ACHN (cell line): ENCODE measurements at regions not wholly inside any gene's neighbourhood (a gene's known extent, or its start where the extent isn't known, plus 50 kb on each side); places are given as distances from the start of the nearest gene placed in this dataset.

Experiments
- DNase-seq: peaks from one replicate; pipeline ENCODE4 v3.0.0-alpha.2; 2015
- in situ Hi-C: cut with HindIII; loops from 2 replicates; pipeline ENCODE4 v1.10.0; 2017; ENCODE audit warnings: low sequenced_read_pairs, low pct_ligation_motif_present, low pct_unique_long_range_greater_than_20kb

DNA sequence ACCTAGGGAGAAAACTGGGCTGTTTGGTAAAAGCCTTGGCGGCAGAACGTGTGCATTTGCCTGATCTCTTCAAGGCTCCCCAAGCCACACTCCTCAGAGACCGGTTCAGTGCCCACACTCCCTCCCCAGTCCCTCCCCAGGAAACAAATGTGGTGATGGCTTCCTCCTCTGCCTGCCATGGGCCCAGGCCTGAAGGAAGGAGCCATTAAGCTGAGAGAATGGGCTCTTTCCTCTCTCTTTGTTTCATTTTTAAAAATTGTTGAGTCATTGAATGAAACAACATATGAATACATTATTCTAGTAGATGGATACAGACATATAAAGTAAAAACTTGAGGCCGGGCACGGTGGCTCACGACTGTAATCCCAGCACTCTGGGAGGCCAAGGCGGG, 50.6 kb upstream of the YWHAQ start:
- no peak for DNase-seq
- in situ Hi-C loops: no loop called here

DNA sequence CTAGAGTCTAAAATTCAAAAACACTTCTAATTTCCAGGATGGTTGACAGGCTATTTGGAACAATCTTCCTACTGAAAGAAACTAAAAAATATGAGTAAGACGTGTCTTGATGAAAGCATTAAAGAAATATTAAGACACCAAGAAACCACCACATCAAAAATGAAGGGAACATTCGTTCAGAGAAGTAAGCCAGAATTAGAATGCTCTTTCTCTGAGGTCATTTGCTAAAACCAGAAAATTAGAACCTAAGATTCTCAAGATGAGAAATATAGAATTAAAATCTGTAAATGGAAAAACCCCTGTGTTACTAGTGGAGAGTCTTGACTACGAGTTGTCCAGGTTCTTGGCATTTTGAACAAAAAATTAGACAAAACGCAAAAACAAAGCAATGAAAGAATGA, 54.8 kb upstream of the YWHAQ start:
- in situ Hi-C loops: no loop called here
- no peak for DNase-seq

DNA sequence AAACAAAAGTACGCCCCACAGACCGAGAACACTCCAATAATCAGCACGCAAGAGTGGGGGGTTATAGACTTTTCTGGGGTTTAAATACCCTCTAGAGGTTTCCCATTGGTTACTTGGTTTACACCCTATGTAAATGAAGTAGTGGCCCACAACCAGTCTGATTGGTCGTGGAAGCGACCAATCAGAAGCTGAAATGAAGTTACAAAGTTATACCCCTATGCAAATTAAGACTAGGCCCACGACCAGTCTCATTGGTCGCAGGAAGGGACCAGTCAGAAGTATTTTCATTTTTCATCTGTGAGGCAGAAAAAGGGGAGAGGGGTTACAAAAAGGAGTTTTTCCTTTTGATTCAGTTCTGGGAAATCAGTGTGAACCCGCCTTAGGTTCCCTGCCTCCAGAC, 55.3 kb upstream of the YWHAQ start:
- in situ Hi-C loops: no loop called here
- no peak for DNase-seq

DNA sequence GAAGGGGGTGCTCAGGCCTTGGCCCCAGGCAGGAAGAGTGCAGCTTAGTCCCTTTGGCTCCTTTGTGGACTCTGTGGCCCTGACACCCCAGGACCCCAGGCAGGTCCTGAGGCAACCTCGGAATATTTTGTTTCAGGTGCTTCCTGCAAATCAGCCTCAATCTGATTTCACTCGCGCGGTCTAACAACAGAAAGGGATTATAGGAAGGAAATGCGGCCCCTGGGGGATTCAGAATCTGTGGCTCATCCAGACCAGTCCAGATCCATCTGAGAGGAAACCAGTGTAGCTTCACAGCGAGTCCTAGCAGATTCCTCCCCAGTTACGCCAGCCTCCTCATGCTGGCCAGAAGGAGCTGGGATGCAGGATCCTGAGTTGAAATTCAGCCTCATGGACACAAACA, 59.5 kb upstream of the YWHAQ start:
- DNase-seq: no peak
- in situ Hi-C loops: no loop called here

DNA sequence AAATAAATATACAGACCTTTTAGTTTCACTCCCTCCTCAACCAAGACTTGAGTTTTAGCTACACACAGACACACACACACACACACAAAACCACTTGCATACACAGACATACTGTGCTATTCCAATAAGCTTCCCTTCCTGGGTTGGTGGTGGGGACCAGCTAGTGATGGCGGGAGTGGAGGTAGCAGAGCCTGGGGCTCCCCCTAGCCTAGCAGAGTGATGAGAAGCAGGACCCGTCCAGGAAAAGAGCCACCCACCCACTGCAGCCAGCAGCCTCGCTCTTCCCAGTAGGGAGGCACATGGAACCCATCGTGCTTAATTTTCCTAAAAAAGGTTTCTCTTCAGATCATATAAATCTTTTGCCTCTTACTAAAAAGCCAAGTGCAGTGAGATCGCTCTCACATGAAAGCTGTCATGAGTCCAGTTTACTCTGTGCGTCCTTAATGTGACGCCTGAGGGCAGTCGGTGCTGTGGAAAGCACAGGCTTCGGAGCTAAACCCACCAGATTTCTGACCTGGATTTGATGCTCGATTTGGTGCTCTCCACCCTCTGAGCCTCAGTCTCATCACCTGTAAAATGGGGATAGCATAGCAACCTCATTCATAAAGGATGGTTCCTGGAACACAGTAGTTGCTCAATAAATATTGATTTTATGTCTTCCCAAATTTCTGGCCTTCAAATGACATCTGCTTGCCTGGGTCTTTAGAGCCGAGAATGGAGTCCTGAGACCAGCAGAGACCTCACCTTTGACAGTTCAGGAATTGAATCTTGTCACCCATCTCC, 60.1 kb upstream of the YWHAQ start:
- in situ Hi-C loops: no loop called here
- DNase-seq: no peak

DNA sequence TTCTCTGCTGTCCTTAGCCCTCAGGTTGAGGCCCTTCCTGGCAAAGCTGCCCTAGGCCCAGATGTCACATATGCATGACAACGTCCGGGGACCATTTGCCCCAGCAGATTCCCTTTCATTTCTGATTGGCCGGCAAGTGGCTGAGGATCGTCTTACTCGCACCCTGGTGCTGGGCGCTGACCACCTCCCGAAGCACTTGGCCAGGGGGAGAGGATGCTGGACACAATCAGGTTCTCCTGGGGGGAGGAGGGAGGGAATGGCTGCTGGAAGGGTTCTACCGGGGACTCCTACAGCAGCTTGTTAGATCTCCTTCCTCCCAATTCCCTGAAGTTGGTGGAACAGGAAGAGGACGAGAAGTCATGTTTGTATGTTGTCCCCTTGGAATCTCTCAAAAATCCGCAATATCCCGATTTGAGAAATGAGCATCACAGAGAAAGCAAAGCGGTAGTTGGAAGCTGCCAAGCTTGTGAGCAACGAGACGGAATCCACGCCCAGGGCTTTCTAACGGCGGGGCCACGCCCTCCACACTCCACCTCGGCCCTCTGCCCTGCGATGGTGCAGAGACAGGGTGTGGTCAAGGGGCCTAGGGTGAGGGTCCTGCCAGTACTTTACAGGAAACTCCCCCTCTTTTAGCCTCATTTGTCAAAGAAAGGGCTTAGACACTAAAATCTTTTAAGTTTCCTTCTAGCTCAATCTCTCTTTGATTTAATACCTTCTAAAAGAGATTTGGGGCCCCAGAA, 61.8 kb upstream of the YWHAQ start:
- no peak for DNase-seq
- in situ Hi-C loops: no loop called here

DNA sequence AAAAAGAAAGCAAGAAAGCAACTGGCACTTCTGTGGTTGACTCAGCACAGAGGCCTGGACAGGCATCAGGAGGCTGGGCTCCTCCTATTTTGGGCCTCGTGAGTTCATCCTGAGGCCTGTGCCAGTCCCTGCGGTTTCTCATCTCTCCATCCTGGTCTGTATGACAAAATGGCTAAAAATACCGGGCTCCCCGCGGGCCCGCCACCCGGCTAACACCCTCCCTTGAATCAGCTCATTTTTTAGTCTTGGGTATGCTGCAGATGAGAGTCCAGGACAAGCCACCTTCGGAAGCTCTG, 62.3 kb upstream of the YWHAQ start:
- DNase-seq: peak; percentile 43
- in situ Hi-C loops: no loop called here

DNA sequence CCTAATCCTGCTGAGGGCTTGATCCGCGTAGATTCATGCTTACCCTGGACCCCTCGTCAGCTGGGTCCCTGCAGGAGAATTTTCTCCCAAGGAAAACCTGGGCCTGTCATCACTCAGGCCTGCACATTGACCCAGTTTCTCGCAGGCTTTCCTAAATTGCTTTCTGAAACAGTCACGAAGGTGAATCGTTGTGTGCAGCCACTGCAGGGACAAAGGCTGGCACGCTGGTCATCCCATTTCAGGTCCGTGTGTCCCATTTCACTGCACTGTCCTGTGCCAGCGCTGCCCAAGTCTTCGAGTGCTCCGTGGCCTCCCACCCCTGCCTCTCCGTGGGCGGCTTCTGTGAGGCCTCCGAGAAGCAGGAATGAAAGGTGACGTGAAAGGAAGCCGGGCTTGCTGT, 62.8 kb upstream of the YWHAQ start:
- DNase-seq: no peak
- in situ Hi-C loops: no loop called here

DNA sequence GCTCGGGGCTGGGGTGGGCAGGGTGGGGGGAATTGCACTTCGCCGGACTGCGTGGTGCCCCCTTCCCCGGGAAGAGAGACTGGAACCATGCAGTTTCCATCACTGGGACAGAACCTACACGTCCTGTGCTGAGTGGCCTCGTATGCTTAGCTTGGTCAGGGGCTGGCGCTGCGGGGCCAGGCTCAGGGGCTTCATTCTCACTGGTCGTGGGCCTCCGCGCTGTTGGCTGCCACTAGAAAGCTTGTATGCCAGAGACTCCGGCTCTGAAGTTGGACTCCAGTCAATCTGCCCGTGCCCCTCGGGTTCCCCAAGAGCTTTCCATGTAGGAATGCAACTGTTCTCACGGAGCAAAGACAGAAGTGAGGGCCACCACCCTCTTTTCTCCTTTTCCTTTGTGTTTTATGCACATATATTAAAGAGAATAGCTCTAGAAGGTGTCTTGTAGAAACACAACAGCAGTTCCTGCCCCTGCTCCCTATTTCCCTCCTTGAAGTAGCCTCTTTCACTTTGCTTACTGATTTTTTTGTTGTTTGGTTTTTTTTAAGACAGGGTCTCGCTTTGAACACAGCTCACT, 64.0 kb upstream of the YWHAQ start:
- in situ Hi-C loops: no loop called here
- DNase-seq: no peak

DNA sequence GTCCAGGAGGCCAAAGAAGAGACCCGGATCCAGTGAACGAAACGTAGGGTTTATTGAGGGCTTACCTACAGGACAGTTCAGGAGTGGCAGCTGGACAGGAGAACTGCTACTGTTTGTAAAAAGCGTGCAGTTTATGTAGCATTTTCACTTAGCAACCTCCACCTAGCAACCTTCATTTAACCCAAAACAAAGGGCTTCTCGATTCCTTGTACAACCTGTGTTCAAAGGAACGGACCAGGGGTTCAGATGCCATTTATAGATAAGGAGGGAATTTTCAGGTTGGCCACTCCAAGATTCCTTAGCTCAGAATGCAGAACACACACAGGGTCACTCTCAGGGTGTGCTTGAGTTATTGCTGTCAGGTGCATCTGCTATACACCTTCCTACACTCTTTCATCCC, 65.1 kb upstream of the YWHAQ start:
- in situ Hi-C loops: no loop called here
- no peak for DNase-seq

DNA sequence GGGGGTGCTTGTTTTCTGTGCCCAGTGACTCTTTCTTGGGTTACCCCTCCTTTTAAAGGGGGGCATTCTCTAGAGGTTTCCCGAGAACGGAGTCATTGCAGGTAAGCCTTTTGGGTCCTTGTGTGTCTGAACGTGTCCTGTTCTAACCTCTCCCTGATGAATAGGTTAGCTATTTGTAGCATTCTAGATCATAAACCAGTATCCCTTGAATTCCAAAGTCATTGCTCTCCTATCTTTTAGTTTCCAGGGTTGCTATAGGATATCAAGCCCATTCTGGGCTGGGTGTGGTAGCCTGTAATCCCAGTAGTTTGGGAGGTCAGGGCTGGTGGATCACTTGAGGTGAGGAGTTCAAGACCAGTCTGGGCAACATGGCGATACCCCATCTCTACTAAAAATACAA, 65.9 kb upstream of the YWHAQ start:
- DNase-seq: no peak
- in situ Hi-C loops: no loop called here

DNA sequence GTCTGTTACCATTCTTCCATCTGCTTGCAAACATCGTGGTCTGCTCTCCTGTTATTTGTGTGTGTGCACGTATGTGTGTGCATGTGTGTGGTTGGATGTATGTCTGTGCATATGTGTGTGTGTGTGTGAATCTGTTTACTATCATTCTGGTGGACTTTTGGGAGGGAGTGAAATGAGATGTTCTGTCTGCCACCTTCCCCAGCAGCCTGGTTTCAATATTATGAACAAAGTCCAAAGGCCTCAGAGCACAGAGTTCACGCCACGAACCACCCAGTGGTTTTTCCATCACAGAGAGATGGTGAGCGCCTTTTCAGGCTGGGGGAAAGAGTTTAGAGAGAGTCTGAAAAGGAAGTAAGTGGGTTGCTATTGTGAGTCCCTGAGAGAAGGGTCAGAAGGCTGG, 67.1 kb upstream of the YWHAQ start:
- in situ Hi-C loops: no loop called here
- no peak for DNase-seq

DNA sequence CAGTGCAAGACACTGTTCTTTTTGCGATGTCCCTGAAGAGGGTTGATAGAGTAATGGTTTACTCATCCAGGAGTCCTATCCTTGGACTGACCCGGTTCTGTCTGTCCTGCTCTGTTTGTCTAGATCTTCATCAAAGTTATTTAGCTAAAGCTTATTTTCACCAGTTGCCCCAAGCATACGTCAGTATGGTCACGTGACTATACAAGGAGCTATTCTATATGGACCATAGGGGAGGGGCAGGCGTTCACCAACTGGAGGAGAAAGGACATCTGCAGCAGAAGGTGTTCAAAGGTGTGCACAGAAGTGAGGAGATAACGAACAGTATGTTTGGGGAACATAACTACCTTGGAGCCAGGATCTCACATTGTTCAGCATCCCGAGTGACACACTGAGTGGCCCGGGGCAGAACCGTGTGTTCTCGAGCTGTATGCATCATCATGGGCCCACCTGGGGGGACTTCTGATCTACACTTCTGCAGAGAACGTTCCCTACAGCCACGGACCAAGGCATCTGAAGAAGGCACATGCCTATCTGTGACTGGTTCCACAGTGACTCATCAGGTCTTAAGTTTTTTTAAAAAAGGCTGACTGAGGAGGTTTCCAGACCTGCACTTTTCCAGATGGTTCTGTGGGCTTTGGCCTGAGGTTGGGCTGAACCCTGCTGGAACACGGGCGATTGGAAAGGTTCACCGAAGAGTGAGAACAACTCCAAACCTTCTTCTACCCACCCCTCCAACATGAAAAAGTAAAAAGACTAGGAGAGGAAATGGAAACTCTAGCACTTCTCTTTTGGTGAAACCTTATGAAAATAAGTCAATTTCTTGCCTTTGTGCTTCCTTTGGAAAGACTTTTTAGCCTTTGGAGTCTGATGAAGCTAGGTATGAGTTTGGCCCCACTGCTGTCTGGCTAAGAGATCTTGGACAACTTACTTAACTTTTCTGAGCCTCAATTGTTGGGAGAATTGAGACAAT, 68.6 kb upstream of the YWHAQ start:
- peak; percentile 61 for DNase-seq
- in situ Hi-C loops: no loop called here

DNA sequence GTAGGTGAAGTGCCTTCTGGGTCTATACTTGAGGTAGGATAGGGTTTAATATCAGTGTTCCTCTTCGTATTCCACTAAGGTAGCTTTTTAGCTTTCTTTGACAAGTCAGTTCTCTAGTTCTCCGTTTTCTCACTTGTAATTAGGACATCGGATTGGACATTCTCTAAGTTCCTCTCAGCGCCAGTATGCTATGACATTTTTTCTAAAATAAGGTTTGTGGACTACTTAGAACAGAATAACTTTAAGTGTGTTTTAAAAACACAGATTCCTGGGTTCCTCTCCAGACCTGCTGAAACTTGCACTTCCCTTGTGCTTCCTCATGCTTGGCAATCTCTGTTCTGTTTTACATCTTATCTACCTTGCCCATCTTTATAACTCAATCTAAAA, 69.3 kb upstream of the YWHAQ start:
- DNase-seq: no peak
- in situ Hi-C loops: no loop called here

DNA sequence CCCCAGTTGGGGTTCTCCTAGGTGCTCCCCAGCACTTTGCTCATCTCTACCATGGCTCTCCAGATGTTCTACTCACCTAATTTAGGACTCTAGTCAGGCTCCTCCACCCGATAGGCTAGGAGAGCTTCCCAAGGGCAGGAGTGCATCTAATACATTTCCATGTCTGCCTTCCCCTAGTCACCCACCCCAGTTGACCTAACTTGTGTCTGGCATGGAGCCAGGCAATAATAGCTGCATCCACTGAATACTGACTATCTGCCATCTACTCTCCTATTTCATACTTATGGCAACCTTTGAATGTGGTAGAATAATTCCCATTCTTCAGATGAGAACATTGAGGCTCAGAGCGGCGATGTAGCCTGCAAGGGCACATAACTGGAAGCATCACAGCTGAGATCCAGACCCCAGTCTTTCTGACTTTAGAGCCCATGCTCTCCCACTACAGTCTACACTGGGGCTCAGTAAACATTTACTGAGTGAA, 71.8 kb upstream of the YWHAQ start:
- DNase-seq: no peak
- in situ Hi-C loops: no loop called here

DNA sequence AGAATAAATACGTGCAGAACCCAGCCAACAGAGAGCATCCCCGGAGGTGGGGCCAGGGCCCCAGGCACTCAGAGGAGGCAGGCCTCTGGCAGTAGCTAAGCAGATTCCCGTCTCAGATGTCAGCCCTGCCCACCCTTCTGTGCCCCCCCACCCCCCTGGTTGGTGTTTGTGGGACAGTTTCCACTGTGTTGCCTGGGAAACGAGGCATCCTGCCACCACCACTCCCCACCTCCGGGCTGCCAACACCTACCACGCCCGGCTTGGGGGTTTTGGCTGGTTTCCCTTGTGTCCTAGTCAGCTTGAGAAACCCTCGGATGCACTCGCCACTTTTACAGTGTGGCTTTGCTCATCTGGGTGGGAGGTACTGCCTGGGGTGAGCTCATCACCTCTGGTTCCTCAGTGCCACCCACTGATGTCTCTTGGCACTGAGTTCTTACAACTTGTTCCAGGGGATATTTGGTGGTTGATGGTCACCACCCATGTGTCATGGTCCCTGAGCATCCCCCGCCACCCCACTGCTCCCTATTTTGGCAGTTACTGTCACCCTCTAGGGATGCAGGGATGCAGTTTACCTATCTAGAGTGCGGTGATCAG, 72.4 kb upstream of the YWHAQ start:
- in situ Hi-C loops: no loop called here
- peak; percentile 74 for DNase-seq

DNA sequence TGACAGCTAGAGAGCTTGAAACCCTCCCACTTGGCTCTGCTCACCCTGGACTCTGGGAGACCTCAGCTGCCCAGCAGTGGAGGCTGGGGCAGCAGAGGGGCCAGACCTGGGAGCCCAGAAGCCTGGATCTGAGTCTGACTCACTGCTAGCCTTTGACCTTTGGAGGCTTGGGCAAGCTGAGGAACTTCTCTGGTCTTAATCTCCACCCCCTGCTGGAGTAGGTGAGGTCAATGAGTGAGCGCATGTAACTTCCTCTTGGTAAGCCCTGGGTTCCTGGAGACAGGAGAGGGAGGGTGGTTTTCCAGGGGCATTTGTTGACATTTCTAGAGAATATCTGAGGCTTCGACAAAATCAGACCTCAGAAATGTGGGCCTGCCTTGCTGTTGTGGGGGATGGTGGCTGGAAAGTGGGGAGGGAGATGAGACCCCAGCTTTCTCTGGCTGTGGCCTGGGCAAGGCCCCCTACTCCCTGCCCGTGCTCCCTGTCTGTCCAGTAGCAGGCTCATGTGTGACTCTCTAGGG, 73.0 kb upstream of the YWHAQ start:
- in situ Hi-C loops: no loop called here
- DNase-seq: peak; percentile 80

DNA sequence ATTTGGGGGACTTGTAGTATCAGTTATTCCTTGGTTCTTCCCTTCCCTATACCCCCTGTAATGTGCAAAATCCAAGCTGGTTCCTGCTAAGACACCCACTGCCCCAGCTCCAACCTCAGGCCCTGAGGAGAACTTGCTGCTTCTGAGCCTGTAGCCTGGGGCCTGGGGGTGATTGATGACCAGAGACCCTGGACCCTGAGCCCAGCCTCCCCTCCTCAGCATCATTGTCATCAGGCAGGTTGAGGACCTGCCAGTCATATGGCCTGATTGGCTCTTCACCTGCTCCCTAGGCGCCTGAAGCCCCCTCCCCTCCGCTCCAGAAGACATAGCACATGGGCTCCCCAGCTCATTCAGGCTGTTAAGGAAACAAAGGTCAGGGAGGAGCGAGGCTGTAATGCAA, 73.8 kb upstream of the YWHAQ start:
- in situ Hi-C loops: no loop called here
- no peak for DNase-seq
